CD14-positive monocyte (primary cell): ENCODE measurements at regions not wholly inside any gene's neighbourhood (a gene's known extent, or its start where the extent isn't known, plus 50 kb on each side); places are given as distances from the start of the nearest gene placed in this dataset.

Source experiments
- DNase-seq, 3 donors: peaks; one replicate each; pipeline ENCODE4 v3.0.0-alpha.2; 2011 to 2022
- H2AFZ ChIP-seq: 2 replicates; pipeline ENCODE4 v1.6.0; 2012; ENCODE audit warnings: mild to moderate bottlenecking, low read depth, low read length, inconsistent platforms; ENCODE audit not compliant: insufficient read depth, poor library complexity, severe bottlenecking
- H3K27ac ChIP-seq, 2 donors: 1 replicate in 1 of 2; 2 replicates in 1 of 2; pipeline ENCODE4 v1.5.1; 2012 to 2013; ENCODE audit warnings: low read length in 2 of 2, control low read depth in 1 of 2, inconsistent platforms in 1 of 2, low read depth in 1 of 2, mild to moderate bottlenecking in 1 of 2
- H3K27me3 ChIP-seq, 2 donors: one replicate each; pipeline versions ENCODE4 v1.6.0 to v1.6.1; 2011 to 2013; ENCODE audit warnings: low read length in 2 of 2; ENCODE audit not compliant: control insufficient read depth in 2 of 2, insufficient read depth in 2 of 2
- H3K36me3 ChIP-seq, 2 donors: replicated peaks in 1 of 2; 1 replicate in 1 of 2; 2 replicates in 1 of 2; pipeline versions ENCODE4 v1.5.1 to v1.6.1; 2012 to 2013; ENCODE audit warnings: low read length in 2 of 2, control low read depth in 1 of 2, inconsistent platforms in 1 of 2, mild to moderate bottlenecking in 1 of 2; ENCODE audit not compliant: insufficient read depth in 2 of 2, control insufficient read depth in 1 of 2
- H3K4me1 ChIP-seq, 2 donors: 1 replicate in 1 of 2; 2 replicates in 1 of 2; pipeline versions ENCODE4 v1.5.1 to v1.6.1; 2012 to 2013; ENCODE audit warnings: low read length in 2 of 2, control low read depth in 1 of 2, inconsistent platforms in 1 of 2, mild to moderate bottlenecking in 1 of 2, moderate library complexity in 1 of 2; ENCODE audit not compliant: insufficient read depth in 2 of 2, control insufficient read depth in 1 of 2
- H3K4me2 ChIP-seq: replicated peaks from 2 replicates; pipeline ENCODE3; 2012; ENCODE audit warnings: low read length, moderate library complexity, mild to moderate bottlenecking; ENCODE audit not compliant: poor library complexity, severe bottlenecking; ENCODE audit errors: extremely low read depth
- H3K4me3 ChIP-seq, 3 experiments: fragments of 200-600 bp in 1 of 3; sonication (generic) in 1 of 3; replicated peaks in 1 of 3; 1 replicate in 2 of 3; 2 replicates in 1 of 3; pipeline ENCODE4 v1.5.1; 2011 to 2013; ENCODE audit warnings: low read length in 3 of 3, mild to moderate bottlenecking in 3 of 3, control low read depth in 2 of 3, low read depth in 2 of 3, inconsistent platforms in 1 of 3, moderate library complexity in 1 of 3
- H3K79me2 ChIP-seq: 2 replicates; pipeline ENCODE4 v1.6.0; 2012; ENCODE audit warnings: mild to moderate bottlenecking, control low read depth, inconsistent platforms, low read length, moderate library complexity; ENCODE audit not compliant: insufficient read depth
- H3K9ac ChIP-seq: 2 replicates; pipeline ENCODE4 v1.6.0; 2017; ENCODE audit warnings: low read length, mild to moderate bottlenecking; ENCODE audit not compliant: insufficient read depth, poor library complexity, severe bottlenecking
- H3K9me3 ChIP-seq, 2 donors: replicated peaks in 1 of 2; 1 replicate in 1 of 2; 2 replicates in 1 of 2; pipeline versions ENCODE4 v1.5.1 to v1.6.1; 2012 to 2013; ENCODE audit warnings: low read length in 2 of 2, control low read depth in 1 of 2; ENCODE audit not compliant: control insufficient read depth in 1 of 2, insufficient read depth in 1 of 2
- H4K20me1 ChIP-seq: 2 replicates; pipeline ENCODE4 v1.6.0; 2012; ENCODE audit warnings: mild to moderate bottlenecking, low read length, control low read depth, moderate library complexity; ENCODE audit not compliant: insufficient read depth
- H3K27ac Mint-ChIP-seq, 7 donors: one replicate each; pipeline ENCODE4 v1.8.0; 2020; ENCODE audit warnings: mild to moderate bottlenecking in 7 of 7, mixed read lengths in 7 of 7, moderate library complexity in 6 of 7, inconsistent platforms in 2 of 7
- H3K27me3 Mint-ChIP-seq, 3 donors: one replicate each; pipeline ENCODE4 v1.8.0; 2021 to 2022; ENCODE audit warnings: low read depth in 3 of 3, mild to moderate bottlenecking in 3 of 3, mixed read lengths in 3 of 3, moderate library complexity in 3 of 3, inconsistent platforms in 1 of 3
- H3K36me3 Mint-ChIP-seq, 2 donors: one replicate each; pipeline ENCODE4 v1.8.0; 2020; ENCODE audit warnings: mixed read lengths in 2 of 2, inconsistent platforms in 1 of 2, mild to moderate bottlenecking in 1 of 2
- H3K4me1 Mint-ChIP-seq: one replicate; pipeline ENCODE4 v1.8.0; 2020; ENCODE audit warnings: mild to moderate bottlenecking, mixed read lengths
- H3K4me3 Mint-ChIP-seq, 2 donors: one replicate each; pipeline ENCODE4 v1.8.0; 2020; ENCODE audit warnings: mild to moderate bottlenecking in 2 of 2, mixed read lengths in 2 of 2, moderate library complexity in 1 of 2
- H3K9me3 Mint-ChIP-seq, 7 donors: one replicate each; pipeline ENCODE4 v1.8.0; 2020 to 2022; ENCODE audit warnings: mixed read lengths in 7 of 7, mild to moderate bottlenecking in 6 of 7, moderate library complexity in 6 of 7, inconsistent platforms in 2 of 7
- CTCF ChIP-seq: fragments of 200-600 bp; IDR thresholded peaks from one replicate; pipeline ENCODE4 v1.8.0; 2022; ENCODE audit warnings: antibody characterized with exemption, mild to moderate bottlenecking
- whole genome bisulfite sequencing: methylation state at CpG from one replicate; pipeline ENCODE4 v1.1.5; 2013; ENCODE audit warnings: missing lambda C conversion rate; ENCODE audit not compliant: insufficient coverage; 5-methylcytosine and 5-hydroxymethylcytosine counted together
- intact Hi-C, 2 donors: fragments of 100-400 bp; cut with micrococcal nuclease; formaldehyde crosslinking; loops; one replicate each; pipeline versions ENCODE4 v1.15.0 to v1.15.1; 2023

- peaks cover 2% of the 10 kb centered on the region for H3K4me1 Mint-ChIP-seq
- no peaks in the 10 kb centered on the region for H3K36me3 Mint-ChIP-seq
- no peak overlapping the region for H3K27ac ChIP-seq
- H3K4me3 Mint-ChIP-seq, result no peak overlapping the region
- H3K27me3 Mint-ChIP-seq, result no peaks in the 10 kb centered on the region
- TF ChIP-seq CTCF, result no peak
- H3K4me3 ChIP-seq, result no peak overlapping the region
- no peak for DNase-seq
- H2AFZ ChIP-seq, result no peak overlapping the region
- H3K9me3 ChIP-seq, result no peaks in the 10 kb centered on the region
- no peaks in the 10 kb centered on the region for H3K27me3 ChIP-seq
- no peaks in the 10 kb centered on the region for H3K79me2 ChIP-seq
- WGBS, result no CpG with 5 or more reads among the region's 2 CpGs
- H4K20me1 ChIP-seq, result no peaks in the 10 kb centered on the region
- no peak overlapping the region for H3K4me2 ChIP-seq
- no peaks in the 10 kb centered on the region for H3K4me1 ChIP-seq
- peaks cover 0 to 5% (median 1%) of the 10 kb centered on the region in 7 donors for H3K9me3 Mint-ChIP-seq
- no peaks in the 10 kb centered on the region for H3K36me3 ChIP-seq
- intact Hi-C loops, result no loop called here
- no peak overlapping the region for H3K9ac ChIP-seq
- no peak overlapping the region for H3K27ac Mint-ChIP-seq
These were observed 164.5 kb upstream of the BTBD3 start for GRCh38 chr20:11753155-11753554.

GRCh38 chr20:11754451-11754850 lies 163.2 kb upstream of the BTBD3 start:
- no peaks in the 10 kb centered on the region for H3K36me3 ChIP-seq
- Mint-ChIP-seq H3K4me3 (no peak overlapping the region), H3K27me3 (no peaks in the 10 kb centered on the region), H3K4me1 (peaks cover 2% of the 10 kb centered on the region), H3K9me3 (peaks cover 0 to 5% (median 1%) of the 10 kb centered on the region in 7 donors), H3K36me3 (no peaks in the 10 kb centered on the region), H3K27ac (no peak overlapping the region)
- no peaks in the 10 kb centered on the region for H3K27me3 ChIP-seq
- no peak overlapping the region for H3K9ac ChIP-seq
- no peaks in the 10 kb centered on the region for H3K79me2 ChIP-seq
- no peak overlapping the region for H3K27ac ChIP-seq
- intact Hi-C loops, result no loop called here
- H4K20me1 ChIP-seq, result no peaks in the 10 kb centered on the region
- H3K4me3 ChIP-seq, result no peak overlapping the region
- H2AFZ ChIP-seq, result no peak overlapping the region
- 86% methylated on average over 1 of the region's 4 CpGs for WGBS
- no peaks in the 10 kb centered on the region for H3K4me1 ChIP-seq
- H3K9me3 ChIP-seq, result no peaks in the 10 kb centered on the region
- H3K4me2 ChIP-seq, result no peak overlapping the region
- DNase-seq, result no peak
- TF ChIP-seq CTCF, result no peak
